Dendritic cell treated with granulocyte-macrophage colony-stimulating factor and Interleukin-4, amounts not matched to agents 40 ng/mL and 50 ng/mL, for 4 days (primary cell): ENCODE measurements at regions not wholly inside any gene's neighbourhood (a gene's known extent, or its start where the extent isn't known, plus 50 kb on each side); places are given as distances from the start of the nearest gene placed in this dataset.

Experiments
- H3K27ac Mint-ChIP-seq: one replicate; pipeline ENCODE4 v1.8.0; 2022; ENCODE audit warnings: mild to moderate bottlenecking, mixed read lengths
- H3K27me3 Mint-ChIP-seq: one replicate; pipeline ENCODE4 v1.8.0; 2022; ENCODE audit warnings: mild to moderate bottlenecking, mixed read lengths
- H3K36me3 Mint-ChIP-seq: one replicate; pipeline ENCODE4 v1.8.0; 2022; ENCODE audit warnings: low read depth, mixed read lengths
- H3K4me1 Mint-ChIP-seq: one replicate; pipeline ENCODE4 v1.8.0; 2022; ENCODE audit warnings: low read depth, mixed read lengths
- H3K4me3 Mint-ChIP-seq: one replicate; pipeline ENCODE4 v1.8.0; 2022; ENCODE audit warnings: mild to moderate bottlenecking, moderate library complexity, mixed read lengths
- H3K9me3 Mint-ChIP-seq: one replicate; pipeline ENCODE4 v1.8.0; 2022; ENCODE audit warnings: mixed read lengths
- intact Hi-C: fragments of 100-400 bp; cut with micrococcal nuclease; formaldehyde crosslinking; loops from one replicate; pipeline ENCODE4 v1.15.0; 2022

DNA sequence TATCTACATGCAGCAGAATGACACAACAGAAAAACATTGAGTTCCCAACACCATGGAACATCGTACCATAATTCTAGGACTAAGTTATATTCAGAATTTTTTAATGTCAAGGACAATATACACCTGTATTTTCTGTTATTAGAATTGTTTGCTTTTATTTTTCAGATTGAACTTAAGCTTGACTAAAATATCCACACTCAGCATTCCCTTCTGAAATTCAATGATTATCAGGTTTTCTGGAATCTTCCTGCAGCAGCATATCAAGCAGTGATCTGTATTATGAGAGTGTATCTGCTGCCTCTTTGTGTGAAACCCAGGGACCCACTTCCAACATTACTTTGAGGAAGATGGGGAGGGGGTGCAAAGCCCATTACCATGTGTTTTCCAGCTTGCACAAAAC lies 578.6 kb upstream of the JAG1 start:
- H3K4me3 Mint-ChIP-seq = no peak overlapping the region
- H3K4me1 Mint-ChIP-seq = no peaks in the 10 kb centered on the region
- no peak overlapping the region for H3K27ac Mint-ChIP-seq
- intact Hi-C loops = no loop called here
- H3K36me3 Mint-ChIP-seq = no peaks in the 10 kb centered on the region
- peaks cover 14% of the 10 kb centered on the region for H3K27me3 Mint-ChIP-seq
- H3K9me3 Mint-ChIP-seq = peaks cover 17% of the 10 kb centered on the region

DNA sequence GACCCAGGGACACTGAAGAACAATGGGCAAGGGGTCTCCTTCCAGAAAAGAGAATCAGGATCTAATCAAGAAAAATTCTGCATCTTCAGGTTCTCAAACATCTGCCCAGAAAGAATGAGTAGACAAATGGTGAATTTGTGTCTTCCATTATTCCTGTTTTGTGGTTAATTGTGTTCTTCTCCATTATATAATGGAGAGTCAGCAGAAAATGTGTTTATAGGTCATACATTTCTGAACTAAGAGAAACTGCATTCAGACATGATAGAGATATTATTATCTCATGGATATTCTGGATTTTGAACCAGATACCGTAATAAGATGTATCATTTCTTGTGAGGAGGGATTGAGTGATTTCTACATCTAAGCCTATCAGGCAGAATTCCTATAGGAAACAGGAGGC lies 581.7 kb upstream of the JAG1 start:
- H3K27ac Mint-ChIP-seq = no peak overlapping the region
- intact Hi-C loops = no loop called here
- peaks cover 17% of the 10 kb centered on the region for H3K9me3 Mint-ChIP-seq
- no peaks in the 10 kb centered on the region for H3K4me1 Mint-ChIP-seq
- no peaks in the 10 kb centered on the region for H3K36me3 Mint-ChIP-seq
- H3K27me3 Mint-ChIP-seq = peaks cover 1% of the 10 kb centered on the region
- no peak overlapping the region for H3K4me3 Mint-ChIP-seq

DNA sequence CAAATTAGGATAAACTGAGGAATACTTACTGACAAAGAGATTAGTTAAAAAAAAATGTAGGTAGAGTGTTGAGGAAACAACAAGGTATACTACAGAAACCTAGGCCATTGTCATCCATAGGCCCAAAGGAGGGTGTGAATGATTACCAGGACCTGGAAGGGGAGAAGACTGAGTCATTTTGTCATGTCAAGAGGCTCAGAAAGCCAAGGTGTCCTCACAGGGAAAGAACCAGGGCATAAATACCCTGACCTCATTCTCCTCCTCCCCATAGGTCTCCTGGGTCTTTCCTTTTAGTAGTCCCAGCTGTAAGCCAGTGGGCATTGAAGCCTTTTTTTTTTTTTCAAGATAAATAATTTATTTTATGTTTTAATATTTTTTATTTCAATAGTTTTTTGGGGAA lies 582.1 kb upstream of the JAG1 start:
- Mint-ChIP-seq H3K9me3 (peaks cover 17% of the 10 kb centered on the region), H3K4me1 (no peaks in the 10 kb centered on the region), H3K27ac (no peak overlapping the region), H3K27me3 (peaks cover 1% of the 10 kb centered on the region), H3K4me3 (no peak overlapping the region), H3K36me3 (no peaks in the 10 kb centered on the region)
- intact Hi-C loops = no loop called here

GRCh38 chr20:11260611-11261010 lies 586.8 kb upstream of the JAG1 start:
- H3K4me1 Mint-ChIP-seq = no peaks in the 10 kb centered on the region
- H3K9me3 Mint-ChIP-seq = no peaks in the 10 kb centered on the region
- H3K4me3 Mint-ChIP-seq = no peak overlapping the region
- intact Hi-C loops = loop anchor here (5.0 kb wide), 1 partner anchor 558 kb away; no protein-coding TSS in a partner anchor
- H3K27me3 Mint-ChIP-seq = no peaks in the 10 kb centered on the region
- H3K27ac Mint-ChIP-seq = no peak overlapping the region
- no peaks in the 10 kb centered on the region for H3K36me3 Mint-ChIP-seq

- no peaks in the 10 kb centered on the region for H3K9me3 Mint-ChIP-seq
- intact Hi-C loops = loop anchor here (5.0 kb wide), 1 partner anchor 559 kb away; no protein-coding TSS in a partner anchor
- H3K36me3 Mint-ChIP-seq = no peaks in the 10 kb centered on the region
- no peak overlapping the region for H3K4me3 Mint-ChIP-seq
- H3K4me1 Mint-ChIP-seq = no peaks in the 10 kb centered on the region
- peaks cover 2% of the 10 kb centered on the region for H3K27me3 Mint-ChIP-seq
- H3K27ac Mint-ChIP-seq = no peak overlapping the region
Measured at GRCh38 chr20:11261533-11262000, 587.8 kb upstream of the JAG1 start.

GRCh38 chr20:11266571-11266970 lies 592.8 kb upstream of the JAG1 start:
- peaks cover 17% of the 10 kb centered on the region for H3K4me1 Mint-ChIP-seq
- no peaks in the 10 kb centered on the region for H3K36me3 Mint-ChIP-seq
- H3K4me3 Mint-ChIP-seq = no peak overlapping the region
- H3K27me3 Mint-ChIP-seq = peaks cover 3% of the 10 kb centered on the region
- no peaks in the 10 kb centered on the region for H3K9me3 Mint-ChIP-seq
- H3K27ac Mint-ChIP-seq = no peak overlapping the region
- intact Hi-C loops = no loop called here

DNA sequence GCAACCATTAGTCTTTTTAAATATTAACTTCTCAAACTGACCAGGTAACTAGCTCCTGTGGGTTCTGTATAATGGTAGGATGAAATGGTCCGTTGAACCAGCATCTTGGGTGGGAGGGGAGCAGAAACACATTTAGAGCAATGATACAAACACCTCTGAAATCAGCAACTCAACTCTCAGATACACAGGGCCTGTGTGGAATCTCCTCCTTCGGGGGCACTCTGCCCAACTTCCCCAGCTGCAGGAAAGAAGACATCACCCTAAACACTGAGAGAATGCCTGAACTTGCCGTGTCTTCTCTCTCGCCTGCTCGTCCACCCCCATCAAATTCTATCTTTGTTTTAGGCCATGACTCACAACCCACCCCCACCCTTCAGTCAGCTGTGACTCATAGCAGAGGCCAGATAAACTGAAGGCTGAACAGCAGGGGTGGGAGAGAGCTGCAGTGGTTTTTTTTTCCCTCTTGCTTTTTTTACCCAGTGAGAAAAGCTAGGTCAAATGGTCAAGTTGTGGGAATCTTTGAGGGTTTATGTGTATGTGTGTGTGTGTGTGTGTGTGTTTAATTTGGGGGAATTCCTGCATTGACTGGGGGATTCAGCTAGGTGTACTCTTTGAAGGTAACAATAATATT lies 593.4 kb upstream of the JAG1 start:
- Mint-ChIP-seq H3K9me3 (no peaks in the 10 kb centered on the region), H3K4me1 (peaks cover 17% of the 10 kb centered on the region), H3K27ac (no peak overlapping the region), H3K36me3 (no peaks in the 10 kb centered on the region), H3K27me3 (peaks cover 3% of the 10 kb centered on the region), H3K4me3 (no peak overlapping the region)
- intact Hi-C loops = no loop called here

DNA sequence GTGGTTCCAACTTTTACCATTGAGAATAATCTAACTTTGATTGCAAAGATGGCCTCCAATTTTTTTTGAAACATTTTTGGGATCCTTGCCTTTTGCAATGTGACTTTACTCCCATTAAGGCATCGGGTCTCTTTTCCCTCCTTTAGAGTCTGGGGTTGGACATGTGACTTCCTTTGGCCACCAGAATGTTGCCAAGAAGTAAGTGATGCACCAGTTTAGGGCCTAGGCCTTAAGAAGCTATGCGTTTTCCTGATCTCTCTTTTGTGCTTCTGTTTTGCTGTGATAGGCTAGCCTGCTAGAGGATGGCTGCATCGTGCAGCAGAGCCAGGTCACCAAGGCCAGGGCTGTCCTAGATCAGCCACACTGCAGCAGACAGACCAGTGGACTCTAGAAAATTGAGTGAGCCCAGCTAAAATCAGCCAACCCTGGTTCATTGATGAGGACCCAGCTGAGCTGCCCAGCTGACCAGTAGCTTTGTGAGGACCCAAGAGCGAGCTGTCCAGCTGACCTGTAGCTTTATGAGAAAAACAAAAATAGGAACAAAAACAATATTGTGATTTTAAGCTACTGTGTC lies 594.0 kb upstream of the JAG1 start:
- H3K27me3 Mint-ChIP-seq = peaks cover 3% of the 10 kb centered on the region
- H3K36me3 Mint-ChIP-seq = no peaks in the 10 kb centered on the region
- intact Hi-C loops = no loop called here
- no peak overlapping the region for H3K4me3 Mint-ChIP-seq
- H3K4me1 Mint-ChIP-seq = peaks cover 17% of the 10 kb centered on the region
- H3K9me3 Mint-ChIP-seq = no peaks in the 10 kb centered on the region
- H3K27ac Mint-ChIP-seq = no peak overlapping the region

DNA sequence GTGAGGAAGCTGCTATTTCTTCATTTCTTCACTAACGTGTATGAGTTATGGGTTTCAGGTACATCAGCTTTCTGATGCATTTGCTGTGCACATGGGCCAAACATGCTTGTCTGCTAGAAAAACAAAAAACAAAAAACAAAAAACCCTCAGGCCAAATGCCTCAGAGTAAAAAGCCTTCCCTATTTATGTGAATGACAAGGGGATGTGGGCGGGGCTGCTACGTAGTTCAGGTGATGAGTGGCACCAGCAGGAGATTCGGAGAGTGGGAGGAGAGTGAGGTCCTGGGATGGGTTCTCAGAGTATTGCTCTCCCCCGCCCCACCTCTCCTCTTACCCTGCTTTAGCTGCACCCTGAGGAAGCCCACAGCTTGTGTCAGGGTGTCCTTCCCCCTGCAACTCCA lies 596.8 kb upstream of the JAG1 start:
- H3K4me3 Mint-ChIP-seq = no peak overlapping the region
- H3K4me1 Mint-ChIP-seq = peaks cover 17% of the 10 kb centered on the region
- H3K27me3 Mint-ChIP-seq = peaks cover 3% of the 10 kb centered on the region
- no peaks in the 10 kb centered on the region for H3K36me3 Mint-ChIP-seq
- intact Hi-C loops = loop anchor here (5.0 to 10.0 kb wide), 2 partner anchors 1176 to 1653 kb away; no protein-coding TSS in a partner anchor
- no peaks in the 10 kb centered on the region for H3K9me3 Mint-ChIP-seq
- H3K27ac Mint-ChIP-seq = no peak overlapping the region

DNA sequence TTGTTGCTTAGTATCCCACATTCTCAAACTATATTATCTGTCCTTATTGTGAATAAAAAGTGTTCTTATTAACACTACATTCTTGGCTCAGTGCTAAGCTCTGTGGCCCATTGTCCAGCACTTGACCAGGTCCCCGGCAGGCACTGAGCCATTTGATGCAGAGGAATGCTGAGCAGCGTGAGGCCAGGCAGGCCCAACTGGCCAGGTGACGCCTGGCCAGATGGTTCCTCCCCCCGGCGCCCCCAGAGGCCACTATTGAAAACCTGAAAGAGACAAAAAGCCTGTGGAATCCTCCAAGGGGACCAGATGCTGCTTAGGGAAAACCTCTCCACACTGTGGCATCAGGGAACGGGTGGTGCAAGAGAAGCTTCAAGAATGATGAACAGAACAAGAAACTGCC lies 597.5 kb upstream of the JAG1 start:
- intact Hi-C loops = loop anchor here (5.0 to 10.0 kb wide), 2 partner anchors 1177 to 1654 kb away; no protein-coding TSS in a partner anchor
- Mint-ChIP-seq H3K27ac (no peak overlapping the region), H3K9me3 (no peaks in the 10 kb centered on the region), H3K4me3 (no peak overlapping the region), H3K36me3 (no peaks in the 10 kb centered on the region), H3K4me1 (peaks cover 17% of the 10 kb centered on the region), H3K27me3 (peaks cover 1% of the 10 kb centered on the region)

DNA sequence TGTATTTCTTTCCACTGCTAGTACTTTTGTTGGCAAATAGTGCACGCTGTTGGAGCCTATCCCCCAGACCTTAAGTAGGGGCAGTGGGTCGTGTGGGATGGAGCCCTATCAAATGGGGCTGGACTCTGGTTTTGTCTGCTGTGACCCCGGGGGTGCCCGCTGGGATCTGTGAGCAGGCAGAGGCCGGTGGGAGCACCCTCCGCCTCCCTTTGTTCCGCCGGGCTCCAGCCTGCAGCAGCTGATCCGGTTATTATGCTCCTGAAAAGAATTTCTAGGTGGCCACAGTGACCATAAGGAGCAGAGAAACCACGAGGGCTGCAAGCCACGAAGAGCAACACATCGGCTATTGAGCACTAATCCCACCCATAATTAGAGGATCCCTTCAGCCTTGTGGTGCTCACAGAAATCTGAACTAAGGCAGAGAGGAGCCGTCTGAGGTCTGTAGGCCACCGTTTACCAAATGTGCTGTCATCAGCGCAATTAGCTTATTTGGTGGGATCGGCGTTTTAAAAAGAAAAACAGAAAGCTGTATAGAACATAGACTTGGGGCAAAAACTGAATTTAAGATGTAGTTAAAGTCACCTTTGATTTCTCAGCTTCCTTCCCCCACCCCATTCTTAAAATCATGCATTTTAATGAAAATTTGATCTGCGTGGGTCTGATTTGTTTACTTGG lies 598.3 kb upstream of the JAG1 start:
- intact Hi-C loops = loop anchor here (5.0 to 10.0 kb wide), 2 partner anchors 1177 to 1655 kb away; no protein-coding TSS in a partner anchor
- H3K9me3 Mint-ChIP-seq = no peaks in the 10 kb centered on the region
- peaks cover 17% of the 10 kb centered on the region for H3K4me1 Mint-ChIP-seq
- H3K36me3 Mint-ChIP-seq = no peaks in the 10 kb centered on the region
- no peak overlapping the region for H3K27ac Mint-ChIP-seq
- no peak overlapping the region for H3K4me3 Mint-ChIP-seq
- peaks cover 1% of the 10 kb centered on the region for H3K27me3 Mint-ChIP-seq

- Mint-ChIP-seq H3K27me3 (peaks cover 1% of the 10 kb centered on the region), H3K9me3 (no peaks in the 10 kb centered on the region), H3K36me3 (no peaks in the 10 kb centered on the region), H3K4me1 (peaks cover 10% of the 10 kb centered on the region), H3K4me3 (no peak overlapping the region), H3K27ac (no peak overlapping the region)
- intact Hi-C loops = loop anchor here (1.0 to 10.0 kb wide), 6 partner anchors 270 to 1657 kb away; no protein-coding TSS in a partner anchor
Measured at GRCh38 chr20:11274141-11274594, 600.4 kb upstream of the JAG1 start.

DNA sequence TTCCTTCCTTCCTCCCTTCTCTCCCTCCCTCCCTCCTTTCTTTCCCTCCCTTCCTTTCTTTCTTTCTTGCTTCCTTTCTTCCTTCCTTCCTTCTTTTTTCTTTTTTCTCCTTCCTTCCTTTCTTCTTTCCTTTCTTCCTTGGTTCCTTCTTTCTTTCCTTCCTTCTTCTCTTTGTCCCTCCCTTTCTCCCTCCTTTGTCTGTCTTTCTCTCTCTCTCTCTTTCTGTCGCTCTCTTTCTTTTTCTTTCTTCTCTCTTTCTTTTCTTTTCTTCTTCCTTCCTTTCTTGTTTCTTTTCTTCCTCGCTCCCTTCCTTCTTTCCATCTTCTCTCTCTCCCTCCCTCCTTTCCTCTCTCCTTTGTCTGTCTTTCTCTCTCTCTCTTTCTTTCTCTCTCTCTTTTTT lies 601.9 kb upstream of the JAG1 start:
- Mint-ChIP-seq H3K9me3 (no peaks in the 10 kb centered on the region), H3K27ac (no peak overlapping the region), H3K4me3 (no peak overlapping the region), H3K4me1 (no peaks in the 10 kb centered on the region), H3K27me3 (peaks cover 1% of the 10 kb centered on the region), H3K36me3 (no peaks in the 10 kb centered on the region)
- intact Hi-C loops = loop anchor here (2.0 to 10.0 kb wide), 3 partner anchors 601 to 1297 kb away; no protein-coding TSS in a partner anchor

DNA sequence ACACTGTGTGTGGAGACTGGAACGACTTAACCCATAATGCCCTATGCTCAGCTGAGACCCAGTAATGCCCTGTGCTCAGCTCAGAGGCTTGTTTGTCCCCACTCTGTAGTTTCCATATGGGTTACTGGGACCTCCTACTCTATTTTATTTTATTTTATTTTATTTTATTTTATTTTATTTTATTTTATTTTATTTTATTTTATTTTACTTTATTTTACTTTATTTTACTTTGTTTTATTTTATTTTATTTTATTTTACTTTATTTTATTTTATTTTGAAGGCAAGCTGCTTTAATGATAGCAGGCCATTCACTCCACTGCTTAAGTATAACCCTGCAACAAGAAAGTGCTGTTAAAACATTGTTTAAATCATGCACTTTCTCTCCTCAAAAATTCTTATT lies 603.4 kb upstream of the JAG1 start:
- intact Hi-C loops = loop anchor here (10.0 kb wide), 1 partner anchor 1182 kb away; no protein-coding TSS in a partner anchor
- H3K27me3 Mint-ChIP-seq = no peaks in the 10 kb centered on the region
- H3K9me3 Mint-ChIP-seq = no peaks in the 10 kb centered on the region
- H3K4me1 Mint-ChIP-seq = no peaks in the 10 kb centered on the region
- H3K36me3 Mint-ChIP-seq = no peaks in the 10 kb centered on the region
- no peak overlapping the region for H3K27ac Mint-ChIP-seq
- no peak overlapping the region for H3K4me3 Mint-ChIP-seq
